Astrocyte (in vitro differentiated cells and primary cell): ENCODE measurements at regions not wholly inside any gene's neighbourhood (a gene's known extent, or its start where the extent isn't known, plus 50 kb on each side); places are given as distances from the start of the nearest gene placed in this dataset.

Source experiments
- DNase-seq: peaks from one replicate; pipeline ENCODE4 v3.0.0-alpha.2; 2010; ENCODE audit warnings: low read depth
- FAIRE-seq: peaks from 2 replicates; lab custom pipeline; 2011; peaks lifted over from hg19 to GRCh38; lab: Jason Lieb, UNC
- H2AFZ ChIP-seq: 2 replicates; pipeline ENCODE4 v1.6.0; 2012; ENCODE audit warnings: low read depth, low read length, inconsistent platforms
- H3K27ac ChIP-seq: 2 replicates; pipeline ENCODE4 v1.5.1; 2011; ENCODE audit warnings: low read depth, low read length, inconsistent platforms
- H3K27me3 ChIP-seq: 2 replicates; pipeline ENCODE4 v1.6.0; 2011; ENCODE audit warnings: low read length, inconsistent platforms; ENCODE audit not compliant: insufficient read depth
- H3K36me3 ChIP-seq: 2 replicates; pipeline ENCODE4 v1.5.1; 2011; ENCODE audit warnings: low read length, inconsistent platforms; ENCODE audit not compliant: insufficient read depth
- H3K4me1 ChIP-seq: 2 replicates; pipeline ENCODE4 v1.5.1; 2011; ENCODE audit warnings: low read length, inconsistent platforms; ENCODE audit not compliant: insufficient read depth
- H3K4me2 ChIP-seq: 2 replicates; pipeline ENCODE4 v1.6.0; 2012; ENCODE audit warnings: low read length, inconsistent platforms
- H3K4me3 ChIP-seq: 2 replicates; pipeline ENCODE4 v1.5.1; 2011; ENCODE audit warnings: low read depth, mild to moderate bottlenecking, low read length, inconsistent platforms; ENCODE audit not compliant: insufficient read depth
- H3K79me2 ChIP-seq: 2 replicates; pipeline ENCODE4 v1.6.0; 2012; ENCODE audit warnings: mild to moderate bottlenecking, low read length, inconsistent platforms; ENCODE audit not compliant: insufficient read depth
- H3K9ac ChIP-seq: 2 replicates; pipeline ENCODE4 v1.6.0; 2012; ENCODE audit warnings: mild to moderate bottlenecking, low read length, inconsistent platforms
- H3K9me3 ChIP-seq: 2 replicates; pipeline ENCODE4 v1.5.1; 2012; ENCODE audit warnings: low read depth, mild to moderate bottlenecking, low read length, inconsistent platforms; ENCODE audit not compliant: insufficient read depth
- H4K20me1 ChIP-seq: 2 replicates; pipeline ENCODE4 v1.6.0; 2012; ENCODE audit warnings: low read length, inconsistent platforms; ENCODE audit not compliant: insufficient read depth
- H3K27ac Mint-ChIP-seq: one replicate; pipeline ENCODE4 v1.8.0; 2021; ENCODE audit warnings: mild to moderate bottlenecking, mixed read lengths; ENCODE audit not compliant: unreplicated experiment
- H3K27me3 Mint-ChIP-seq: one replicate; pipeline ENCODE4 v1.8.0; 2021; ENCODE audit warnings: low read depth, mixed read lengths; ENCODE audit not compliant: unreplicated experiment
- H3K36me3 Mint-ChIP-seq: one replicate; pipeline ENCODE4 v1.8.0; 2021; ENCODE audit warnings: low read depth, mixed read lengths; ENCODE audit not compliant: unreplicated experiment
- H3K4me1 Mint-ChIP-seq: one replicate; pipeline ENCODE4 v1.8.0; 2021; ENCODE audit warnings: low read depth, mixed read lengths; ENCODE audit not compliant: unreplicated experiment
- H3K4me3 Mint-ChIP-seq: one replicate; pipeline ENCODE4 v1.8.0; 2021; ENCODE audit warnings: mild to moderate bottlenecking, moderate library complexity, mixed read lengths; ENCODE audit not compliant: unreplicated experiment
- H3K9me3 Mint-ChIP-seq: one replicate; pipeline ENCODE4 v1.8.0; 2021; ENCODE audit warnings: mild to moderate bottlenecking, mixed read lengths; ENCODE audit not compliant: unreplicated experiment
- CTCF ChIP-seq: IDR thresholded peaks from 2 replicates; pipeline ENCODE4 v1.5.1; 2011; ENCODE audit warnings: low read depth, mild to moderate bottlenecking, inconsistent platforms, low read length, moderate library complexity; ENCODE audit not compliant: insufficient read depth
- EZH2 ChIP-seq: IDR thresholded peaks from 2 replicates; pipeline ENCODE4 v1.6.1; 2012; ENCODE audit warnings: mild to moderate bottlenecking, low read length, inconsistent platforms; ENCODE audit not compliant: insufficient read depth

GRCh38 chr17:34070712-34071111, 184.4 kb upstream of the CCL2 start:
- H3K9ac ChIP-seq = no peak overlapping the region
- no peaks in the 10 kb centered on the region for H3K4me1 Mint-ChIP-seq
- H3K36me3 ChIP-seq = no peaks in the 10 kb centered on the region
- DNase-seq = no peak
- H3K4me2 ChIP-seq = no peak overlapping the region
- H3K27me3 Mint-ChIP-seq = peaks cover 2% of the 10 kb centered on the region
- H3K4me1 ChIP-seq = no peaks in the 10 kb centered on the region
- H3K79me2 ChIP-seq = no peaks in the 10 kb centered on the region
- TF ChIP-seq CTCF = no peak
- no peak for TF ChIP-seq EZH2
- no peak overlapping the region for H2AFZ ChIP-seq
- no peak overlapping the region for H3K4me3 ChIP-seq
- H3K27me3 ChIP-seq = no peaks in the 10 kb centered on the region
- no peaks in the 10 kb centered on the region for H4K20me1 ChIP-seq
- H3K27ac ChIP-seq = no peak overlapping the region
- no peak for FAIRE-seq
- no peaks in the 10 kb centered on the region for H3K9me3 Mint-ChIP-seq
- H3K4me3 Mint-ChIP-seq = no peak overlapping the region
- H3K36me3 Mint-ChIP-seq = no peaks in the 10 kb centered on the region
- H3K27ac Mint-ChIP-seq = no peak overlapping the region
- peaks cover 4% of the 10 kb centered on the region for H3K9me3 ChIP-seq

GRCh38 chr17:34071886-34072420, 183.1 kb upstream of the CCL2 start:
- Histone ChIP-seq H3K79me2 (no peaks in the 10 kb centered on the region), H3K9ac (no peak overlapping the region), H3K27me3 (no peaks in the 10 kb centered on the region), H4K20me1 (no peaks in the 10 kb centered on the region), H3K4me2 (no peak overlapping the region), H3K4me1 (no peaks in the 10 kb centered on the region), H2AFZ (no peak overlapping the region), H3K27ac (no peak overlapping the region), H3K36me3 (no peaks in the 10 kb centered on the region), H3K9me3 (peaks cover 4% of the 10 kb centered on the region), H3K4me3 (no peak overlapping the region)
- peaks cover 2% of the 10 kb centered on the region for H3K27me3 Mint-ChIP-seq
- FAIRE-seq (no peak), DNase-seq (no peak)
- TF ChIP-seq EZH2 (no peak), CTCF (no peak)
- no peaks in the 10 kb centered on the region for H3K9me3 Mint-ChIP-seq
- no peaks in the 10 kb centered on the region for H3K4me1 Mint-ChIP-seq
- H3K4me3 Mint-ChIP-seq = no peak overlapping the region
- H3K36me3 Mint-ChIP-seq = no peaks in the 10 kb centered on the region
- no peak overlapping the region for H3K27ac Mint-ChIP-seq

GRCh38 chr17:34075076-34075475, 180.0 kb upstream of the CCL2 start:
- TF ChIP-seq EZH2 (no peak), CTCF (no peak)
- no peak overlapping the region for H3K27ac ChIP-seq
- no peak overlapping the region for H3K4me3 Mint-ChIP-seq
- H3K4me3 ChIP-seq = no peak overlapping the region
- no peak for FAIRE-seq
- H3K36me3 ChIP-seq = no peaks in the 10 kb centered on the region
- no peaks in the 10 kb centered on the region for H3K9me3 Mint-ChIP-seq
- no peaks in the 10 kb centered on the region for H3K4me1 ChIP-seq
- H3K4me2 ChIP-seq = no peak overlapping the region
- H3K27me3 ChIP-seq = no peaks in the 10 kb centered on the region
- no peak overlapping the region for H3K27ac Mint-ChIP-seq
- H4K20me1 ChIP-seq = no peaks in the 10 kb centered on the region
- H3K9ac ChIP-seq = no peak overlapping the region
- no peaks in the 10 kb centered on the region for H3K79me2 ChIP-seq
- H3K27me3 Mint-ChIP-seq = peaks cover 29% of the 10 kb centered on the region
- no peaks in the 10 kb centered on the region for H3K4me1 Mint-ChIP-seq
- no peak overlapping the region for H2AFZ ChIP-seq
- DNase-seq = no peak
- H3K36me3 Mint-ChIP-seq = no peaks in the 10 kb centered on the region
- H3K9me3 ChIP-seq = peaks cover 4% of the 10 kb centered on the region
